Body of pancreas (tissue), 4 donors: ENCODE measurements at regions not wholly inside any gene's neighbourhood (a gene's known extent, or its start where the extent isn't known, plus 50 kb on each side); places are given as distances from the start of the nearest gene placed in this dataset.

Source experiments
- CTCF ChIP-seq, 7 experiments: fragments of 450-650 bp in 4 of 7; fragments of 200-600 bp in 3 of 7; sonication (generic) in 3 of 7; IDR thresholded peaks; one replicate each; pipeline ENCODE4 v1.5.1; 2016 to 2019; ENCODE audit warnings: antibody characterized with exemption in 7 of 7
- POLR2A ChIP-seq, 3 donors: fragments of 450-650 bp; IDR thresholded peaks; one replicate each; pipeline ENCODE4 v1.6.1; 2016; ENCODE audit warnings: antibody characterized with exemption in 3 of 3, mild to moderate bottlenecking in 2 of 3

GRCh38 chr3:14286887-14287500 is 108.4 kb downstream of the LSM3 start:
- no peak for TF ChIP-seq POLR2A (IDR thresholded peaks at IDR 0.05)
- no peak for TF ChIP-seq CTCF (IDR thresholded peaks at IDR 0.05)
